NCI-H2107 treated with DMSO at 0.1 percent for 48 hours (cell line): ENCODE measurements at regions not wholly inside any gene's neighbourhood (a gene's known extent, or its start where the extent isn't known, plus 50 kb on each side); places are given as distances from the start of the nearest gene placed in this dataset.

Source experiments
- DNase-seq: peaks from one replicate; lab custom pipeline; 2025; ENCODE audit not compliant: unreplicated experiment; lab: John Stamatoyannopoulos, UW

- no peak for DNase-seq
Measured at GRCh38 chr2:19559596-19560240, 201.3 kb upstream of the OSR1 start.

- no peak for DNase-seq
Measured at GRCh38 chr2:19556648-19557047, 198.2 kb upstream of the OSR1 start.

DNA sequence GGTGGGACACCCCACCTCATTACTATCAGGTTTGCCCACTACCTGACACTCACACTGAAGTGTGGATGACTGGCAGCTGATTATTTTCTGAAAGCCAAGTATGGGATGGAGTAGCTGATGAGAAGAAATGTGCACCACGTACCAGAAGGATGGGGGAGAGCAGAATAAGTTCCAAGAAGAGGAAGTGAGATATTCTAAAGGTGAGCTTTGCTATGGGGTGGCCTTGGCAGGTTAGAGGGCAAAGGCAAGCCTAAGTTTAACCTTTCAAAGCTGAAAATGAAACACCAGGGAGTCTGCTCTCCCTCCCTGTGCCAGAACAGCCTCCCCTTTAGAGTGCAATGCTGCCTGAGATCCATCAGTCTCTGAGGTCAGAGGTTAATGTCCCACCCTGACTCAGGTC is 196.1 kb upstream of the OSR1 start:
- DNase-seq, result no peak

DNA sequence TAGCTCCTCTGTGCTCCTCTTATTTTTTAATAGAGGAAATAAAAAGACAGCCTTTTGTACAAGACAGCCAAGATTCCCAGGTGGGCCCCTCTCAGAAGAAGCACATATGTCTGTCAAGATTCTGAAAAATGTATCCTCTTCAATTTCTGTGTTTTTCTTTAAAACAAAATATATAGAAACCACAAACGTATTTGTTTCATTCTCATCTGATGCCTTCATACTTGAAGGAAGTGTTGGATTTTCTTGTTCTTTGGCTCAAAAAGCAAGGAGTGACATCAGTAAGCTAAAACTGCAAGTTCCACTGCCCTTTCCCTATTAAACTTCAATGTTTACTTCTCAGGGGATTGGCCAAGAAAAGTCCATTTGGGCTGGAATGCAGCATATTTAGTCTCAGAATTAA is 193.8 kb upstream of the OSR1 start:
- no peak for DNase-seq

- no peak for DNase-seq
Measured at GRCh38 chr2:19550750-19551149, 192.3 kb upstream of the OSR1 start.

DNA sequence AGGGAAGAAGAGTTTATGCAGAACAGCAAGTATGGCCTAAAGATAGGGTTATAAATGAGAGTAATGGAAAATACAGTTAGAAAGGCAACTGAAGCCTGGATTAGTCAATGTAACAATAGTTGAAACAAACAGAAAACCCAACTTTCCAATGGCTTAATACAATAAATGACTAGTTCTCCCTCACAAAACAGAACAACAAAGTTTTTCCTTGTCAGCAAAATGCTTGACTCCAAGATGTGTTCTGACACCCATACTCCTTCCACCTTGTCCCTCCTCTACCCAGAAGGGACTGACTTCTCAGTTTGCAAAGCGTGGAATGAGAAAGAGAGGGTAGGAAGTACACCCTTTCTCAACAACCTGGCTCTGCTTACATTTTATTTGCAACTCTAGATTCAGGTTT is 191.4 kb upstream of the OSR1 start:
- DNase-seq, result no peak

DNA sequence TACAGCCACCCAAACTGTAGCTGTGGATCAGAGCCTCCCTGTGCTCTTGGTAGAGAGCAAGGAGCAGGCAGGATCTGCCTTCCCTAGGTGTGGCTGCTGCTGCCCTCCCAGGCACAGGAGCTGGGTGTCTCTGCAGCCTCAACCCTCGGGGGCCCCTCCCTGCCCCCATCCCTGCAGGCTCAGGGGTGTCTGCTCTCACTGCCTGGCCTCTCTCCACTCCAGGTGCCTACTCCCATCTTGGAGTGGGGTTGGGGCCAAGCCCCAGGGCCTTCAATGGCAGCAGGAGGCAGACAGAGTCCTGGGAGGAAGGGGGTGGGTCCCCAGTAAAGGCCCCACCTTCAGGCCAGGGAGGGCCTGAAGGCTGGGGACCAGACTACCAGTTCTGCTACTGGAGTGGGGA is 189.7 kb upstream of the OSR1 start:
- no peak for DNase-seq

DNA sequence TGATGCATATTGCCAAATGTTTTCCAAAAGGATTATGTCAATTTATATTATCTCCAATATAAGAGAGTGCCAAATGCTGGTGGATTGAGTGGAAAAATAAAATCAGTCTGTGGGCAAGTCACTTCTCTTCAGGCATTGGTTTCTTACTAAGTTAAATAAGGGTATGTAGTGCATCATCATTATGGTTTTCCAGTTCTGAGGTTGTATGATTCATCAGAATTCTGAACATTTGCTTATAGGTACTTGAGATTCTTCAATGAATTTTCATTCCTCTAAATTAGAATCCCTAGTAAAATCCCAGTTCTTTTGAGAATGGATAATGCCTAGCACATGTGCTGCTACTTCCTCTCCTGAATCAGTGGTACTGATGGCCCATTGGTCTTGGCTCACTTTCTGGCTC is 188.9 kb upstream of the OSR1 start:
- DNase-seq, result no peak

DNA sequence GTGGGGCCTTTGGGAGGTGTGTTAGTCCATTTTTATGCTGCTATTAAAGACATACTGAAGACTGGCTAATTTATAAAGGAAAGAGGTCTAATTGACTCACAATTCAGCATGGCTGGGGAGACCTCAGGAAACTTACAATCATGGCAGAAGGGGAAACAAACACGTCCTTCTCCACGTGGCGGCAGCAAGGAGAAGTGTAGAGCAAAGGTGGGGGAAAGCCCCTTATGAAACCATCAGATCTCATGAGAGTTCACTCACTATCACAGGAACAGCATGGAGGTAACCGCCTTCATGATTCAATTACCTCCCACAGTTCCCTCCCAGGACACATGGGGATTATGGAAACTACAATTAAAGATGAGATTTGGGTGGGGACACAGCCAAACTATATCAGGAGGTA is 187.1 kb upstream of the OSR1 start:
- DNase-seq, result no peak

GRCh38 chr2:19543663-19544383 is 185.4 kb upstream of the OSR1 start:
- DNase-seq, result no peak

DNA sequence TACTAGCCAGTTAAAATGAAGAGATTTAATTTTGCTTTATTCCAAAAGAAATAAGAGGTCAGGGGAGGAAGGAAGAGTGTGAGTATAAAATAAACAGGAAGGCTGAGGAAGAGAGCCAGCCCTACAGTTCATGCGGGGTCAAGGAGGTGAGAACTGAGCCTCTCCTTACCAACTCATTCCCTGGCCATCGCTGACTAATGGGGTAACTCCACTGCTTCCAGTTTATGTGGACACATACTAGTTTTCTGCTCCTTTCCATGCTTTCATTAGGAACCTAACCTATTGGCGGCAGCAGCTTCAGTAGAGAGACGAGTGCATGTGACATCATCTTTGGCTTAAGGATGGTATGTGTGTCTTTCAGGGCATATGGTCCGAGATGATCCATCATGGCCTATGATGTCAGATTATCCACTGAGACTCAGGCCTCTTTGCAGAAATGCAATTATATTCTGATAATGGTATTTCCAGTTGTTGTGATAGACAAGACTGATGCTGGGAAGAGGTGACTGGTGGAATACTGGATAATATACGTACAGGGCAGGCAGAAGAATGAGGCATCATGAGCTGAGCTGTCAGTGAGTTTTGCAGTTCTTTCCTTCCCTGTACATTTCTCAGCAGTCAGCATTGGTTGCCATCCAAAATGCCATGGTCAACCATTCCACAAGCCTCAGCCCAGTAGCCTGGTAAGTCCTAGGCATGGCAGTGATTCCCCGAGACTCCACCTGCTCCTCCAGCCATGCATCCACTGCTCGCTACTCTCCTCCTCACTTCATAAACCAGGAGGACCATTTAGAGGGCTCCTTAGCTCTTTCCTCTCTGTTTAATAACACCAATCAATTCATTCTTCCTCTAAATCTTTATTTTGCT is 184.6 kb upstream of the OSR1 start:
- no peak for DNase-seq

- no peak for DNase-seq
Measured at GRCh38 chr2:19541884-19542283, 183.5 kb upstream of the OSR1 start.

GRCh38 chr2:19540739-19541525 is 182.5 kb upstream of the OSR1 start:
- no peak for DNase-seq

- DNase-seq, result no peak
Measured at GRCh38 chr2:19538411-19538963, 180.1 kb upstream of the OSR1 start.

GRCh38 chr2:19536136-19536535 is 177.7 kb upstream of the OSR1 start:
- DNase-seq, result no peak

GRCh38 chr2:19532547-19533196 is 174.2 kb upstream of the OSR1 start:
- DNase-seq, result no peak

DNA sequence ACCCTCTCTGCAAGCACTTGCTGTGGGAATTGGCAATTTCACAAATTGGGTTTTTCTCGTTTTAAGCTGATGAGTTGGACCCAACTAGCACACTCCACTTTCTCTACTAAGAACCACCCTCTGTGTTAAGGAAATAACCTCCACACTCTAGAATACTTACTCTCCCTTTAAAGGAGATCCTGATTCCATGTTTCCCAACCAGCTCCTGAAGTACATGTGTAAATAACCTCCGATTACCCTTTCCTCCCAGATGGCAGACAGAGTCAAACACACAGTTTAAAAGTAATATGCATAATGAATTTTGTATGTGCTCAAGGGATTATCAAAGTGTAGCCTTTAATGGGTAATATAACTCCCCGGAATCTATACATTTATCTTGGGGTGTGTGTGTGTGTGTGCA is 171.3 kb upstream of the OSR1 start:
- no peak for DNase-seq

DNA sequence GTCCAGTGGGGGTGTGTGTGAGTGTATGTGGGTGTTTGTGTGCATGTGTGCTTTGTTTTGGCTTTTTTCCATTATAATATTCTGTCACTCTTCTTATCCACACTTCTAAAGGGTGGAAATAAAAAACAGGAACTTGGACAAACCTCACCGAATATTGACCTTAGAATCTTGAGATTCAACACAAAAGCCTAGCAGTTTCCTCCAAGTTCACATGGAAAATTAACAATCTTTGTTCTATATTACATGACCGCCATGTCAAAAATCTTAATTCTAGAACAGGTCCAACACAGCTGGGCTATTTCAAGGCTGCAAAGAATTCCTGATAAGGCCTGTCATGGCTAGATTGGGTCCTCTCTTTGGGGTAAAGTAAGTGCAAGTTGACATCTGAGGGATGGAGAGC is 169.3 kb upstream of the OSR1 start:
- DNase-seq, result no peak

DNA sequence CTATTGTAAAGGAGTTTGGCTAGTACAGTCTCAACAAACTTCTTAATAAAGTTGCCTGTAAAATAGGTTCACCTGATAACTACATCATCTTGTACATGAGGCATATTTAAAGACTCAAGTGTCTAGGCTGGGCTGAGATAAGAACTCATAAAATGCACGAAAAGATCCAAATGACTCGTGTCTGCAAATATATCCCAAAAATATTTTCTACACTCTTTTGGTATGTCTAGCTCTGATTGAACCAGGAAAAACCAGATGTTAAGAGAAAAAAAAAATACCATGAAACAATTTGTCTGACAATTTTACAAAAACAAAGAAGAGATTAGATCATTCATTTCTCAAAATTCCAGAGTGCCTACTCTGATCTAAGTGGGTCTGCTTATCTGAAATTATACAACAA is 166.9 kb upstream of the OSR1 start:
- no peak for DNase-seq

GRCh38 chr2:19519045-19519444 is 160.6 kb upstream of the OSR1 start:
- DNase-seq, result no peak
